Panc1 (cell line): ENCODE measurements at regions not wholly inside any gene's neighbourhood (a gene's known extent, or its start where the extent isn't known, plus 50 kb on each side); places are given as distances from the start of the nearest gene placed in this dataset.

Experiments
- ATAC-seq: fragments of 200-7000 bp; cut with Tn5 transposase; 2 replicates; pipeline ENCODE4 v1.9.1; 2020; ENCODE audit warnings: mild to moderate bottlenecking, moderate library complexity
- BruUV-seq: library from RNA; stranded (reverse); fragments of 400-500 nt; replicated peaks from 2 replicates; lab custom pipeline; 2021; lab: Mats Ljungman, UMichigan
- CTCF ChIA-PET: fragments of 300-600 bp; sonication (Branson Sonifier 250); formaldehyde crosslinking; loops from one replicate; lab custom pipeline; 2022; ENCODE audit warnings: antibody characterized with exemption; lab: Charles Lee
- POLR2A ChIA-PET: fragments of 300-600 bp; sonication (Branson Sonifier 250); formaldehyde crosslinking; loops from one replicate; lab custom pipeline; 2022; ENCODE audit warnings: antibody characterized with exemption; lab: Charles Lee
- DNase-seq: peaks from one replicate; pipeline ENCODE4 v3.0.0-alpha.2; 2010; ENCODE audit warnings: low read depth, low spot score
- H3K27ac ChIP-seq: 2 replicates; pipeline ENCODE4 v1.5.1; 2011; ENCODE audit warnings: mild to moderate bottlenecking, low read length, inconsistent platforms
- H3K27me3 ChIP-seq: fragments of 200-500 bp; sonication (Bioruptor generic); 2 replicates; pipeline ENCODE4 v1.6.0; 2014; ENCODE audit warnings: low read length, inconsistent platforms; ENCODE audit not compliant: control insufficient read depth, insufficient read depth
- H3K36me3 ChIP-seq: fragments of 200-500 bp; sonication (Bioruptor generic); 2 replicates; pipeline ENCODE4 v1.5.1; 2014; ENCODE audit warnings: inconsistent platforms, mild to moderate bottlenecking, low read length, moderate library complexity; ENCODE audit not compliant: control insufficient read depth, insufficient read depth
- H3K4me1 ChIP-seq: 2 replicates; pipeline ENCODE4 v1.5.1; 2011; ENCODE audit warnings: inconsistent platforms, mild to moderate bottlenecking, low read length, moderate library complexity; ENCODE audit not compliant: control insufficient read depth, insufficient read depth
- H3K4me3 ChIP-seq, 2 experiments: 2 replicates each; pipeline ENCODE4 v1.5.1; 2011 to 2012; ENCODE audit warnings: low read depth in 2 of 2, low read length in 2 of 2, mild to moderate bottlenecking in 2 of 2, inconsistent platforms in 1 of 2, moderate library complexity in 1 of 2
- H3K9me3 ChIP-seq: fragments of 200-500 bp; sonication (Bioruptor generic); 2 replicates; pipeline ENCODE4 v1.5.1; 2014; ENCODE audit warnings: low read depth, mild to moderate bottlenecking, inconsistent platforms, low read length, moderate library complexity; ENCODE audit not compliant: control insufficient read depth, insufficient read depth
- POLR2AphosphoS5 ChIP-seq: IDR thresholded peaks from 2 replicates; pipeline ENCODE4 v1.6.1; 2012; ENCODE audit warnings: mild to moderate bottlenecking, low read depth, low read length, moderate library complexity
- REST ChIP-seq, 2 experiments: IDR thresholded peaks; 2 replicates each; pipeline ENCODE4 v1.6.1; 2011 to 2012; ENCODE audit warnings: low read depth in 2 of 2, control low read depth in 1 of 2, low read length in 1 of 2, mild to moderate bottlenecking in 1 of 2, moderate library complexity in 1 of 2; ENCODE audit not compliant: insufficient read depth in 1 of 2
- SIN3A ChIP-seq: IDR thresholded peaks from 2 replicates; pipeline ENCODE4 v1.6.1; 2012; ENCODE audit warnings: low read depth, mild to moderate bottlenecking, low read length, moderate library complexity, borderline replicate concordance; ENCODE audit not compliant: insufficient read depth
- TCF7L2 ChIP-seq: IDR thresholded peaks from 2 replicates; pipeline ENCODE4 v1.6.1; 2011; ENCODE audit warnings: mild to moderate bottlenecking, low read depth, low read length, inconsistent platforms
- in situ Hi-C: cut with HindIII; loops from 2 replicates; pipeline ENCODE4 v1.10.0; 2016; ENCODE audit warnings: low sequenced_read_pairs, low pct_unique_long_range_greater_than_20kb
- intact Hi-C: fragments of 100-400 bp; cut with micrococcal nuclease; formaldehyde crosslinking; loops from one replicate; pipeline ENCODE4 v1.10.0; 2022; ENCODE audit not compliant: unreplicated experiment
- TF ChIP-seq, protein P1 (sequence below): fragments of 450-650 bp; IDR thresholded peaks from 2 replicates; pipeline ENCODE4 v1.5.1; 2017; ENCODE audit warnings: mild to moderate bottlenecking

- Histone ChIP-seq H3K4me1 (no peaks in the 10 kb centered on the region), H3K9me3 (no peaks in the 10 kb centered on the region), H3K27me3 (no peaks in the 10 kb centered on the region), H3K27ac (no peak overlapping the region), H3K36me3 (no peaks in the 10 kb centered on the region), H3K4me3 (no peak overlapping the region)
- intact Hi-C loops (no loop called here), in situ Hi-C loops (no loop called here)
- DNase-seq (no peak), ATAC-seq (no peak)
- BruUV-seq, result no TSS peak
- TF ChIP-seq POLR2AphosphoS5 (no peak), SIN3A (no peak), TCF7L2 (no peak), REST (IDR thresholded peaks at IDR 0.05; ENCODE audit: insufficient read depth in 1 of 2, low read depth in 2 of 2, low read length in 1 of 2) (no peak)
- TF ChIP-seq, protein P1, sequence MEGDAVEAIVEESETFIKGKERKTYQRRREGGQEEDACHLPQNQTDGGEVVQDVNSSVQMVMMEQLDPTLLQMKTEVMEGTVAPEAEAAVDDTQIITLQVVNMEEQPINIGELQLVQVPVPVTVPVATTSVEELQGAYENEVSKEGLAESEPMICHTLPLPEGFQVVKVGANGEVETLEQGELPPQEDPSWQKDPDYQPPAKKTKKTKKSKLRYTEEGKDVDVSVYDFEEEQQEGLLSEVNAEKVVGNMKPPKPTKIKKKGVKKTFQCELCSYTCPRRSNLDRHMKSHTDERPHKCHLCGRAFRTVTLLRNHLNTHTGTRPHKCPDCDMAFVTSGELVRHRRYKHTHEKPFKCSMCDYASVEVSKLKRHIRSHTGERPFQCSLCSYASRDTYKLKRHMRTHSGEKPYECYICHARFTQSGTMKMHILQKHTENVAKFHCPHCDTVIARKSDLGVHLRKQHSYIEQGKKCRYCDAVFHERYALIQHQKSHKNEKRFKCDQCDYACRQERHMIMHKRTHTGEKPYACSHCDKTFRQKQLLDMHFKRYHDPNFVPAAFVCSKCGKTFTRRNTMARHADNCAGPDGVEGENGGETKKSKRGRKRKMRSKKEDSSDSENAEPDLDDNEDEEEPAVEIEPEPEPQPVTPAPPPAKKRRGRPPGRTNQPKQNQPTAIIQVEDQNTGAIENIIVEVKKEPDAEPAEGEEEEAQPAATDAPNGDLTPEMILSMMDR, result no peak
- ChIA-PET CTCF (no interaction called here), POLR2A (no interaction called here)
Measured at GRCh38 chr12:83323866-83324265, 637.2 kb downstream of the TMTC2 start.

- TF ChIP-seq, protein P1, result no peak
- no peak for TF ChIP-seq POLR2AphosphoS5
- no peak for TF ChIP-seq TCF7L2
- ChIA-PET POLR2A (no interaction called here), CTCF (no interaction called here)
- no peak overlapping the region for H3K27ac ChIP-seq
- ATAC-seq, result no peak
- DNase-seq, result no peak
- H3K4me3 ChIP-seq, result no peak overlapping the region
- no TSS peak for BruUV-seq
- intact Hi-C loops (no loop called here), in situ Hi-C loops (no loop called here)
- H3K4me1 ChIP-seq, result no peaks in the 10 kb centered on the region
- H3K27me3 ChIP-seq, result no peaks in the 10 kb centered on the region
- H3K9me3 ChIP-seq, result no peaks in the 10 kb centered on the region
- no peaks in the 10 kb centered on the region for H3K36me3 ChIP-seq
Measured at GRCh38 chr12:83322809-83323208, 636.1 kb downstream of the TMTC2 start.
